GM13976 (cell line): ENCODE measurements at regions not wholly inside any gene's neighbourhood (a gene's known extent, or its start where the extent isn't known, plus 50 kb on each side); places are given as distances from the start of the nearest gene placed in this dataset.
A peak's percentile ranks its signal among the peaks of the same experiment; 100 is the strongest.

ENCODE experiments used
- DNase-seq: peaks from one replicate; pipeline ENCODE4 v3.0.0; 2012; ENCODE audit warnings: low spot score
- CTCF ChIP-seq: IDR thresholded peaks from 2 replicates; pipeline ENCODE4 v1.5.1; 2012; ENCODE audit warnings: borderline replicate concordance, mild to moderate bottlenecking; ENCODE audit not compliant: insufficient read depth; ENCODE audit errors: extremely low read depth, missing control alignments, control extremely low read depth
- in situ Hi-C: fragments of 300-500 bp; cut with MboI; formaldehyde crosslinking; loops from one replicate; pipeline ENCODE4 v1.12.0; 2022; ENCODE audit warnings: low sequenced_read_pairs, mixed read lengths, inconsistent platforms; ENCODE audit not compliant: unreplicated experiment

DNA sequence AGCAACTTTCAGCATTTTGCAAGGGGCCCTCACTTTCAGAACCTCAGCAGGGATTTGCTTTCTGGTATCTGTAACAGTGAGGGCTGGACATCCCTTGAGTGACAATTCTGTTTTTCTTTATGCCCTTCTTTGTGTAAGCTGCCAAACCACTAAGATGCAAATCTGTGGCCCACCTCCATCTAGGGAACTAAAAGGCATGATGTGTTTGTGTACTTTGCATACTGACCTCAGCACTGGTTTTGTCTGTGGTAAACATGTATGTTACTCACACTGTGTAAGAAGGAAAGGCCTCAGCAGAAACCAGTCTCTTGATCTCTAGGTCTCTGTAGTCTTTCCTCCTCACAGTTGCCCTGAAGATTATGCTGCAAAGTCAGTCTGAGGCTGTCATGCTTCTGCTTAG lies 396.6 kb upstream of the DYNLRB2 start:
- in situ Hi-C loops: no loop called here
- peak; percentile 16 for DNase-seq
- no peak for TF ChIP-seq CTCF

DNA sequence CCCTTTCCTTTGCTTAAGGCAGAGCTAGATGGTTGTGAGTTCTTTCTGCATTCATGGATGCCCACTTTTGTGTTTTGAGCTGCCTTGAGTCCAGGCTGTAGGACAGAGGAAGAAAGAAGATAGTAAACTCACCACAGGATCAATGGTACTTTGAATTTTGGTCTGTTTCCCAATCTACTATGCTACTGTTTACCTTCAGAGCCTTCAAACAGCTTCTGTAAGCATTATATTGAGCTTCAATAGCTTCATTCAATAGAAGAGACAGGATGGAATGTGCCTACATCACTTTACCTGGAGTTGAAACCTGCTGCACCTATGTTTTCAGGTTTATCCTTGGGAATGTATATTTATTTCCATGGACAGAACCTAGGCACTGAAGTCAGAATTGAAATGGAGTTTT lies 397.9 kb upstream of the DYNLRB2 start:
- in situ Hi-C loops: no loop called here
- no peak for DNase-seq
- no peak for TF ChIP-seq CTCF

DNA sequence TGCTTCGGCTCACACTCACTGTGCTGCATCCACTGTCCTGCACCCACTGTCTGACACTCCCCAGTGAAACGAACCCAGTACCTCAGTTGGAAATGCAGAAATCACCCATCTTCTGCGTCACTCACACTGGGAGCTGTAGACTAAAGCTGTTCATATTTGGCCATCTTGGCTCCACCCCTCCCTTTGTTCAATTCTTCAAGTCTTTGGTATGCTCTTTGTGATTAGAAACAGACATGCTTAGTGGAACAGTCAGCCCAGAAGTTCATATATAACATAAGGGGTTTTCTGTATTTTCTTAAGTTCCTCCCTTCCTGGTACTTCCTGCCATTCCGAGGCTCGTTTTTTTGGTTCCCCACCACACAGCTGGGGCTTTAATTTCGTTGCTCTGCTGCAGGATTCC lies 398.5 kb upstream of the DYNLRB2 start:
- TF ChIP-seq CTCF: no peak
- no peak for DNase-seq
- in situ Hi-C loops: no loop called here

DNA sequence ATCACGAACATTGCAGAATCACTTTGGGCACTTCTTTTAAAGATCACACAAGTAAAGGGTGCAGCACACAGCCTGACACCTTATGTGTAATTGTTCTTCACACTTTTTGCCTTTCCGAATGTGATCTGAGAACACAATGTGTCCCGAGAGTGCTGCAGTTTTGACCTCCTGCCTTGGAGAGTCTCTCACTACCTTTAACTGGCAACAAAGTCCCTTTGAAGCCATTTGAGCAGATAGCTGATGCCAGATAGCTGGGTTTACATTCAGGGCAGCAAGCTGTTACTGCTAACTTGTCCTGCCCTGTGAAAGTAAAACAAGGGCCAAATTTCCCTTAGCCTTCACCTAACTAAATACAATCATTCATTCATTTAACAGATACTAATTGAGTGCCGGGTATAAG lies 411.0 kb upstream of the DYNLRB2 start:
- TF ChIP-seq CTCF: no peak
- DNase-seq: no peak
- in situ Hi-C loops: no loop called here

GRCh38 chr16:80125677-80126076 lies 415.1 kb upstream of the DYNLRB2 start:
- no peak for DNase-seq
- TF ChIP-seq CTCF: no peak
- in situ Hi-C loops: no loop called here

DNA sequence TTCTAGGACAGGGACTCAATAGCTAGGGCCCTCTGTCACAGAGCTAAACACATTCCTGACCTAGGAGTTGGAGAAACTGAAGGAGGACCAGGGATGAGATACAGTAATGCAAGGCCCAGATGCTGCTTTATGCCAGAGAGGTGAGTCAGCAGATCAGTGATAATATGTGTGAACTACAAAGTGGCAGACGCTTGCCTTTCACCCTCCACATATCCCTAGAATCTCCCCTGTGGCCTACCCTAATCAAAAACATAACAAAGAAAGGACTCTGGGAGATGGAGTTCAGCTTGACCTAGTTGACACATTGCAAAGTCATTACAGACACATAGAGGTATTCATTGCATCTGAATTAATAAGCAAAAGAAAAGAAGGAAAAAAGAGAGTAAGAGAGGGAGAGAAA lies 417.6 kb upstream of the DYNLRB2 start:
- TF ChIP-seq CTCF: no peak
- no peak for DNase-seq
- in situ Hi-C loops: no loop called here

GRCh38 chr16:80122115-80122514 lies 418.7 kb upstream of the DYNLRB2 start:
- TF ChIP-seq CTCF: no peak
- no peak for DNase-seq

More at GRCh38 chr16:80122115-80122514, 418.7 kb upstream of the DYNLRB2 start:
- in situ Hi-C loops: no loop called here
